ENCODE measurements at regions not wholly inside any gene's neighbourhood (a gene's known extent, or its start where the extent isn't known, plus 50 kb on each side); places are given as distances from the start of the nearest gene placed in this dataset.
"Not testable (repeated sequence)": the region's sequence is repeated elsewhere in the genome, so short reads cannot be mapped to it uniquely, and the experiment has no call there.

GRCh38 chr6:126204598-126204997 lies 135.3 kb upstream of the CENPW start:
- DNase-seq (ENCODE audit: low read depth in 2 of 2) = no peak

- DNase-seq (ENCODE audit: low read depth in 2 of 2) = no peak
These were observed 133.2 kb upstream of the CENPW start for GRCh38 chr6:126206504-126207246.

GRCh38 chr6:126210398-126211075 lies 129.4 kb upstream of the CENPW start:
- no peak for DNase-seq (ENCODE audit: low read depth in 2 of 2)

- DNase-seq (ENCODE audit: low read depth in 2 of 2) = no peak
These were observed 122.4 kb upstream of the CENPW start for GRCh38 chr6:126217497-126217896.

- not testable (repeated sequence) for DNase-seq (ENCODE audit: low read depth in 2 of 2)
These were observed 119.0 kb upstream of the CENPW start for GRCh38 chr6:126220901-126221300.

GRCh38 chr6:126227833-126228702 lies 111.8 kb upstream of the CENPW start:
- DNase-seq (ENCODE audit: low read depth in 2 of 2) = no peak

- DNase-seq (ENCODE audit: low read depth in 2 of 2) = no peak
These were observed 107.2 kb upstream of the CENPW start for GRCh38 chr6:126232671-126233070.

GRCh38 chr6:126233192-126233591 lies 106.7 kb upstream of the CENPW start:
- DNase-seq (ENCODE audit: low read depth in 2 of 2) = no peak

GRCh38 chr6:126235363-126235762 lies 104.6 kb upstream of the CENPW start:
- DNase-seq (ENCODE audit: low read depth in 2 of 2) = no peak

- DNase-seq (ENCODE audit: low read depth in 2 of 2) = no peak
These were observed 94.8 kb upstream of the CENPW start for GRCh38 chr6:126245077-126245476.

GRCh38 chr6:126252154-126252553 lies 87.8 kb upstream of the CENPW start:
- no peak for DNase-seq (ENCODE audit: low read depth in 2 of 2)

- DNase-seq (ENCODE audit: low read depth in 2 of 2) = no peak
These were observed 86.5 kb upstream of the CENPW start for GRCh38 chr6:126253431-126253830.

- DNase-seq (ENCODE audit: low read depth in 2 of 2) = no peak
These were observed 81.8 kb upstream of the CENPW start for GRCh38 chr6:126258150-126258549.

- no peak for DNase-seq (ENCODE audit: low read depth in 2 of 2)
These were observed 78.0 kb upstream of the CENPW start for GRCh38 chr6:126261792-126262421.

- no peak for DNase-seq (ENCODE audit: low read depth in 2 of 2)
These were observed 75.7 kb upstream of the CENPW start for GRCh38 chr6:126264265-126264664.

- DNase-seq (ENCODE audit: low read depth in 2 of 2) = no peak
These were observed 73.3 kb upstream of the CENPW start for GRCh38 chr6:126266664-126267063.

- no peak for DNase-seq (ENCODE audit: low read depth in 2 of 2)
These were observed 72.3 kb upstream of the CENPW start for GRCh38 chr6:126267626-126268025.

GRCh38 chr6:126268092-126268491 lies 71.8 kb upstream of the CENPW start:
- DNase-seq (ENCODE audit: low read depth in 2 of 2) = no peak

- no peak for DNase-seq (ENCODE audit: low read depth in 2 of 2)
These were observed 59.6 kb upstream of the CENPW start for GRCh38 chr6:126280287-126280686.

GRCh38 chr6:126285871-126286365 lies 54.0 kb upstream of the CENPW start:
- DNase-seq (ENCODE audit: low read depth in 2 of 2) = no peak

All from stimulated activated CD4-positive, alpha-beta T cell treated with anti-CD3 and anti-CD28 coated beads, Interleukin-15, amount 100 ng/mL, for 48 hours (primary cell).